Renal cortical epithelial cell (primary cell): ENCODE measurements at regions not wholly inside any gene's neighbourhood (a gene's known extent, or its start where the extent isn't known, plus 50 kb on each side); places are given as distances from the start of the nearest gene placed in this dataset.
A peak's percentile ranks its signal among the peaks of the same experiment; 100 is the strongest.
"Not testable (repeated sequence)": the region's sequence is repeated elsewhere in the genome, so short reads cannot be mapped to it uniquely, and the experiment has no call there.

Experiments used
- DNase-seq: peaks from one replicate; pipeline ENCODE4 v3.0.0-alpha.2; 2011; ENCODE audit warnings: low read depth

DNA sequence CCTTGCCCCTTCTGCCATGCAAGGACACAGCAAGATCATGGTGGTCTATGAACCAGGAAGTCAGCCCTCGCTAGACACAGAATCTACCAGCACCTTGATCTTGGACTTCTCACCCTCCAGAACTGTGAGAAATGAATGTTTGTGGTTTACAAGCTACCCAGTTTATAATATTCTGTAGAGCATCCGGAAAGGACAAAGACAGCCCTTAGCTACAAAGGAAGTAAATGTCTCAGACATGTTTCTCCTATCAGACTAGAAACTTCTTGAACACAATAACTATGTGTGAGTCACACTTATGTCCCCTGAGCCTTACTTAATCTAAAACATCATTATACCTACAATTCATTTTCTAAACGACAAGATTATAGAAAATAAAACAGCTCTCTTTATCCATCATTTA, 176.7 kb downstream of the KLHL28 start:
- DNase-seq, result no peak

DNA sequence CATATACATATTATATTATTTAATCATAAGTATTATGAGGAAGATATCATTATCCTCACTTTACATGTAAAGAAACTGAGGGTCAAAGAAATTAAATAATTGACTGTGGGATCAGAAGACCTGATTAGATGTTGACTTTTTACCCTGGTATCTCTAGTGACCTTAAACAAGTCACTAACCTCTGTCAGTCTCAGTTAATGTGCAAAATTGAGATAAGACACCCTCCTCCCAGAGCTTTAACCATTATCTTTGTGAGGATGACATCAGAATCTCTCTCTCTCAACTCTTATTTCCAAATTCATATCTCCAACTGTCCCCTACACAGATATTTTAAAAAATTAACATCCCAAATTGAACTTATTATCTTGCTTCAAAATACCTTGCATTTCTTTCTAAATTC, 177.8 kb downstream of the KLHL28 start:
- DNase-seq, result no peak

DNA sequence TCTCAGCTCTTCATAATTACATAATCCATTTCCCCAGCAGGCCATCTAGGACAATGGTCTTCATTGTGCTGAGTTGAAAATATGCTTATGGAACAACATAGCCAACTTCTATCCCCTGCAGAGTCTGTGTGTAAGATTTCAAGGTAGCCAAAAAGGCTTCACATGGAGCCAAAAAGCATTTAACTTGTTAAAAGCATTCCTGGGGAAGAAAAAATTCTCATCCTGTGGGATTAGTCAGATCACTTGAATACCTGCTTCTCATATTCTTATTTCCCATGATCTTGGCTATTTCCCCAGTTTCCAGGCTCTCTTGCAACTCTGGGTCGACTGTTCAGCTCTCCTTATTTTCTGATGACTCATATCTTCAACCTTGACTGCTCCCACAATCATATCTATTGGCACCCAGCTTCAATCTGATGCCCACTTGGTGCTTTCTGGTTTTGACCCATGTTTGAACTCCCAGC, 178.9 kb downstream of the KLHL28 start:
- peak; percentile 28 for DNase-seq

DNA sequence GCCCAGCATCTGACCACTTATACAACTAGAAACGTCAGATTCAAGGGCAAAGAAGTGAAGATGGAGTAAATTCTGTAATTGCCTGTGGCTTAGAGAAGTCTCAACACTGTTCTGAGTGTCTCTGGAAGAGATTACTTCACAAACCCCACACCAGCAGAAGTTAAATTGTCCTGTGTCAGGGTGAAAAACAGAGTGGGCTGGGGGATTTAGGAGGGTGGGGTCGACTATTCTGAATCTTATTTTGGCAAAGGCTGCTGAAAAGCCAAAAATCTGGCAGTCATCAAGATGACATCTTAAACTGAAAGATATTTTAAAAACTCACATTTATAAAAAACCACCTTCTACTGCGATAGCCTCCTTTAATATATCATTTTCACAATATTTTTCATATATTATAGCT, 180.8 kb downstream of the KLHL28 start:
- DNase-seq, result no peak

DNA sequence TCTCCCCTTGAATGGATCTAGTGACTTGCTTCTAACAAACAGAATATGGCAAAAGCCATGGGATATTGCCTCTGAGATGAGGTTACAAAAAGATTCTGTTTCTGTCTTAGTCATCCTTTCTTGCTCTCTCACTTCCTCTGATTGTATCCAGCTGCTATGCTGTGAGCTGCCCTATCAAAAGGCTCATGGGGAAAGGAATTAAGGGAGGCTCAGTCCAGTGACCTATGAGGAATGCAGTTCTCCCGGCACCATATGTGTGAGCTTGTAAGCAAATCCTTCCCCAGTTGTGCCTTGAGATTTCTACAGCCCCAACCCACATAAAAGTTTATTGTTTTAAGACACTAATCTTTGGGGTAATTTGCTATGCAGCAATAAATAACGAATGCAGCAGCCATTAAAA, 183.1 kb downstream of the KLHL28 start:
- DNase-seq, result peak; percentile 10

DNA sequence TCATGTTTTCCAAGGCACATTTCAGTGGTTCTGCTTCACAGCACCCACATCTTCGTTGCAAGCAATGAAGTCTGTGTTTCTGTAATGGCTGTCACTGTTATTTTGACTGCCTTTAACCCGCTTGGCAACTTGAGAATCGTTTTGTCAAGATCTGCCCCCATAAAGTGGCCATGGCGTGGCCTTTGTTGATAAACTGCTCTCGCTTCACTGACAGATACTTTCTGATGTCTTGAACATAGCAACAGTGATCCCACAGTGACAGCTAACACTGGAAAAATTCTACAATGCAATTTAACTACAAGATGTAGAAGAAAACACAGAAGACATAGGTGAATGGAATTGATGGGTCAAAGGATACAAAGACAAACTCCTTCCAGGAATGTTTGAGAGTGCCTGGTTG, 184.2 kb downstream of the KLHL28 start:
- no peak for DNase-seq

DNA sequence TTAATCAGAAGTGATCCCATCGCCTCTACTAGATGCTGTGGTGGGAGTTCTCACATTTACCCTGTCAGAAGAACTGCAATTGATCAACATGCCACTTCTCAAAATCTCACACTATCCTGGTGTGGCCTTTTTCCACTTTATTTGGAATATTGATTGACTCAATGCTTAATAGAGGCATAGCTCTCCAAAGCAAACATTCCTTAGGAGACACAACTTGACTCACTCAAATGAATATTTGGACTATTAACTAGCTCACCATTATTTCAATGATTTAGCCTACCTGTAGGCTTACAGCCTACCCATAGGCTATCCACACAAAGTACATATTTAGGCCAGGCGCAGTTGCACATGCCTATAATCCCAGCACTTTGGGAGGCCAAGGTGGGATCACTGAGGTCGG, 186.5 kb downstream of the KLHL28 start:
- no peak for DNase-seq

DNA sequence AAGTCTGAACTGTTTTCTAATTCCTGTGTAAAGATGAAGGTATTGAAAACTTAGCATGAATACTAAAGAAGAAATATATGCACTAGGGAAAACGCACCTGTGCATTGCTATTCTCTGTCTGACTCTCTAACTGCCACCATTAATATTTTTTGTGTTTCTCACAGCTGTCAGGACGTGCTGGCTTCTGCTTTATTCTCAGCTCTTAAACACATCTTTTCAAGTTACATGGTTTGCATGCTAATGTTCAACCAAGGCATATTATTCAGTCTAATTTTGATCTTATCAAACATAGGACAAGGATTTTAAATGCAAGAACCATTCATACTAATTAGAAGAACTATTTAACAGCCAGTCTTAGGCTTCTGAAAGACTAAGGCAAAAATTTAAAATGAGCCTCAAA, 187.4 kb downstream of the KLHL28 start:
- DNase-seq, result no peak

DNA sequence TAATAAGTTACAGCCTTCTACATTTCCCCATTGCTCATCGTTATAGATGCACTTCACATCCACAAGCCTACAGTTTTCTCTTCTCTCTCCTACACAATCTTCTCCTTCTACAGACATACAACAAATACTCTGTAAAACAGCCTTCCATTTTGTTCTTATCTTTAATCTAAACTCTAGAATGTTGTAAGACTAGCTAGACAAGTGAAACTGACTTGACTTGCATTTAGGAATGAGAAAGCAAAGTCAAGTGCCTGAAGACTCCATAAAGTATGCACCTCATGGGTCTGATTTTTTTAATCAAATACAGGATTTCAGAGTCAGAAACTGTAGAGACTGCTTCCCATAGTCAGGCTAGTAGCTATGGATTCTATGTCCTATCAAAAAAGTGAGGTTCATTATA, 190.3 kb downstream of the KLHL28 start:
- no peak for DNase-seq

DNA sequence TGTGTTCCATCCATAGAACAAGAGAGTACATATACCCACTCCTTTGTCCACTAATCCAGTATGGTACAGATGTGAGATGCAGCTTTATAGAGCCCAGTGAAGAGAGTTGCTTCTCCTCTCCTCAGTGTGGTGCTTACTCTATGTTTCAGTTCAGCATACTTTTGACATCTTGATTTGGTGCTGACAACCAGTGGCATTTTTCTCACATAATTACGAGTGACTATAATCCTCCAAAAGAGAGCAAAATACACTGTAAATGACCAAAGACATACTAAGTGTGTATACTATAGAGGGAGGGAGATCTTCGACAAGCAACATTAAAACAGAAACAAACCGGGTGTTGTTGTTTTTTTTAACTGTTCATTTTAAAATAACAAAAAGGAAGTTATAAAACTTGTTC, 191.5 kb downstream of the KLHL28 start:
- no peak for DNase-seq

DNA sequence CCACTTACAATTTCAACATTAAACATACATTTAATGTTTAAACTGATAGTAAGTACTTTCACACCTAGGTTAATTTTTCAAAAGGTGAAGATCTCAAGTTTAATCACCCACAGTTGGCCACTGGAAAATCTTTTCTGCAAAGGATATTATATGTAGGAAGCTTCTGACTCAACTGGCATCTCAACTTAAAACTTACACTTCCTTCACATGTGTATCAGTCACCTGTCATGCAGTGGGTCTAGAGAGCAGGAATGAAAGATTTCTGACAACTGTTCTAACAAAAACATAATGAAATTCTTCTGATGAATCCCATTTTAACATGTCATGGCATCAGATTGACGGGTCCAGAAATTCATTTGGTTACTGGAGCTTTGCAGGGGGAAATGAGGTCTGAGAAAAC, 192.8 kb downstream of the KLHL28 start:
- DNase-seq, result no peak

DNA sequence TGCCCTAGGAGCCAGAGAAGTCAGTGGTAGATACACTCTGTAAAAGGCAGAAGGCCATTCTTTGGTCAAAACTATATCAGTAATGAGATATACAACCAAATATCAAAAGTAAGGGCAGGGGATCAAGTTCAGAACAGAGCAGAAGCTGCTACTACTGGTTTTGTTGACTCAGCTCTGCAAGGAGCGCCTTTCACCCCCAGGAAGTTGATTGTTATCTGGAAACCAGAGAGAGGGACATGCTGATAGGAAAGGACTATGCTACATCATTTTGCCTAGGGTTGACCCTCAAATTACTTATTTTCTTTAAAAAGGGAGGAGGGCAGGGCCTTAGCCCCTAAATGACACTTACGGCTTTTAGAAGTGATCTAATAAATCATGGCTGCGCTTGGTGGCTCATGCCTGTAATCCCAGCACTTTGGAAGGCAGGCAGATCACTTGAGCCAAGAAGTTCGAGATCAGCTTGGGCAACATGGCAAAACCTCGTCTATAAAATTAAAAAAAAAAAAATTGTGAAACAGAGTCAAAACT, 194.0 kb downstream of the KLHL28 start:
- DNase-seq, result no peak

DNA sequence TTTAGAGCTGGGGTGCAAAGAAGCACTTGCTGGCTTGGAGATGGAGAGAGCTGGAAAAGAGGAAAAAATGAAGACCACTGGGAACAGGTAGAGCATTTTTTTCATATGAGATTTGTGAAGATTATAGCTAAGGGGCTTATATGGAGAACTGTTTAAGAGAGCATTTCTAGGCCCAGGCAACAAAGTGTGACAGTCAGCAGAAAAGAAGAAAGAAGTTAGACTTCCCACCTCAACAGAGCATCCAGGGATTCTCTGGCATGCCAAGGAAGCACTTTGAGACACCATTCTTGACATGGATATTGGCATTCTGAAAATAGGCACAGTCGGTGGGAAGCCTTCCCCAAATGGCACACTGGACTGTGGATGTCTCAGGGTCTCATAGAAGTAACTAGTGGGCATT, 195.5 kb downstream of the KLHL28 start:
- no peak for DNase-seq

DNA sequence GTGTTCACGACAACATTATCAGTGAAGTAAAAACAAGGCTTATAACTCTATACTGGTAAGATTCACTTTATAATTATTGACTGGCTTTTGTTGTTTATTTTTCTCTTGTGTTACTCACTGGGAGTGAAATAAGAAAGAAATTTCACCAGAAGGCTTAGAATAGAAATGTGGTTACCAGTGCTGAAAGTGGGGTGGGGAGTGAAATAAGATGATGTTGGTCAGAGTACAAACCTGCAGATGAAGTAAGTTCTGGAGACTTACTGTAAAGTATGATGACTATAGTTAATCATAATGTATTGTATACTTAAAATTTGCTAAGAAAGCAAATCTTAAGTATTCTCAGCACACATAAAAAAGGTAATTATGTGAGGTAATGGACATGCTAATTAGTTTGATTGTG, 198.4 kb downstream of the KLHL28 start:
- no peak for DNase-seq

DNA sequence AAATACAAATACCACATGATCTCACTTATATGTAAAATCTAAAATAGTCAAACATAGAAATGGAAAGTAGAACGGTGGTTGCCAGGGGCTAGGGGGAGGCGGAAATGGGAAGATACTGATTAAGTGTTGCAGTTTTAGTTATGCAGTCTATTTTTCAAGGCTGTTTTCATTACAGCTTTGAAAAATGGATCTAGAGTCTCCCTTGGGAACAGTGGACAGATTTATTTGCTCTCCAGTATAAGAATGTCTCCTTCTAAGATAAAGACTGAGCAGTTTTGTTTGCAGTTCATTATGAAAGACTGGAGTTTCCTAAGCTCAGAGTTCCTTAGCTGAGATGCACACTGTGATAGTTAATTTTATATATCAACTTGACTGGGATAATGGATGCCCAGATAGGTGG, 202.5 kb downstream of the KLHL28 start:
- no peak for DNase-seq

DNA sequence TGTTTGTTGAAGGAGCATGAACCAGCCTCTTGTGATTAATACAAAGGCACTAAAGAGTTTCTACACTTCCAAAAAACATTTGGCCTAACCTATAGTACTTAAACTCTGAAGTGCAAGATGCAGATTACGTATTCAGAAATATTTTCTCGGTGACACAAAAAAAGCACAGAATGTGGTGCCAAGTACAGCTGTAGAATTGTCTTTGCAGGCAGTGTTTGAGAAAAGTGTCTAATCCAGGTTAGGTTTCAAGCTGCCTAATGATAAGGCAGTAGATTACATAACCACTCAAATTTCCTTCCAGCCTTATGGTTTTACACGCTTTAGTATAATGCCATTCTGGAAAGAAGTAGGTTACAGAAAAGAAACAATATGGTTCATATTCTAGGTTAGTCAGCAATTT, 205.2 kb downstream of the KLHL28 start:
- DNase-seq, result no peak

DNA sequence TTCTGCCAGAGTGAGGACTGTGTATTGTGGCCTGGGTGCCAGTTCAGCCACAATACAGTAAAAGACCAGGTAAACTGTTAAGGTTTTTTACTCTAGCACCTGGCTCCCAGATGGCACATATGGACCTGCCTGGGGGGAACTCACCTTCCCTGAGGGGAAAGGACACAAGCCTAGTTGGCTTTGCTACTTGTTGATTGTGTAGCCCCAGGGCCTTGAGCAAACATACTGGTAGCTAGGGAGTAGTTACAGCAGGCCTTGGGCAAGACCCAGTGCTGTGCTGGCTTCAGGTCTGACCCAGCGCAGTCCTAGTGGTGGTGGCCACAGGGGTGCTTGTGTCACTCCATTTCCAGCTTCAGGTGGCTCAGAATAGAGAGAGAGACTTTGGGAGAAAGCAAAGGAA, 216.4 kb downstream of the KLHL28 start:
- no peak for DNase-seq

DNA sequence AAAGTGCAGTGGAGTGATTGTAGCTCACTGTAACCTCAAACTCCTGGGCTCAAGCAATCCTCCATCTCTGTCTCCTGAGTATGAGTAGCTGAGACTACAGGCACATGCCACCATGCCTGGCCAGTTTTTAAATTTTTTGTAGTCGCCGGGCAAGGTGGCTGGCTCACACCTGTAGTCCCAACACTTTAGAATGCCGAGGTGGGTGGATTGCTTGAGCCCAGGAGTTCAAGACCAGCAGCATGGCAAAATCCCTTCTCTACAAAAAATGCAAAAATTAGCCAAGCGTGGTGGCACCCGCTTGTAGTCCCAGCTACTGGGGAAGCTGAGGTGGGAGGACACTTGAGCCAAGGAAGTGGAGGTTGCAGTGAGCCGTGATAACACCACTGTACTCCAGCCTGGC, 219.5 kb downstream of the KLHL28 start:
- no peak for DNase-seq

DNA sequence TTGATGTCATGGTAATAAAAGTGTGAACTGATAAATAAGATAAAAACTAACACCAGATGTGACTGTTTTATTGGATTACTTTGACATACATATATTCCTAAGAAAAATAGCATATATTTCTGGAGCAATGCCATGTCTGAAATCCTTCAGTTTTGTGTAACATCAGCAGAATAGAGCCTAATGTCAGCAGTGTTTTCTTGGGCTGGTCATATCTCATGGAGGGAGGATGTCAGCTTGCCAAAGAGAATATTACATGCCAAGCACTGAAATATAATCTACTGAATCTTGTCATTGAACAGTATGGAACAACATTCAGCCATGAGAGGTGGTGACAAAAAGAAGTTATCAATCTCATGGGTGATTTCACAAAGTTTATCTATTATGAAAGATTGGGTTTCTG, 220.3 kb downstream of the KLHL28 start:
- DNase-seq, result no peak

DNA sequence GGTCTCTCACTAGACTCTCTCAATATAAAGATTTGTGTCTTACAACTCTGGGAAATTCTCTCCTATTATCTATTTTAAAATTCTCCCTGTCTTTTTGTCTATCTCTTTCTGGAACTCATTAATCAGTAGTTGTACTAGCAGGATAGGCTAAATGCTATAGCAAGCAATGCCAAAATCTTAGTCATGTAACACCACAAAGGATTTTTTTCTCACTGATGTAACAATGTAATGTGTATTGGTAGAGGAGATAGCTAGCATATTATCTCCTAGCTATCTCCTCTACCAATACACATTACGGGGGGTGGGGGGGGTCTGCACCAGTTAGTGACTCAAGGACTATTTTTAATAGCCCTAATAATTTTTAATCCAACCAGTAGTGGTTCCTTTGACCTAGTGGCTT, 225.4 kb downstream of the KLHL28 start:
- DNase-seq, result no peak

DNA sequence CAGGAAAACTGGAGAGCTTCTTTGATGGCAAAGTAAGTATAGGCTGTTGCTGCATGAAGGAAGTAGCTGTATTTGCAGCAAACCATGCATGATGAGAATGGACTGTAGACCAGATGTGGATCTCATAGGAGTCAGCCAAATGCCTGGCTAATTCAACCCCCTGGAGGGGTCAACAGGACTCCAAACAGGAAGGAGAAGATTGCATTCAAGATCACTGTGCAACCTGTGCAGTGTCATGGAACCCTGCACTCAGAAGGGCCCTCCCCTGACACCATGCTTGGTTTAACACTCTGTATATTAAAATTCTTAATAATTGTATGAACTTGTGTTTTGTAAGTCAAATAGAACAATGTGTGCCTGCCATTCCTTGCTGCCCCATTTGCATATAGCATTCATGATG, 225.1 kb upstream of the FSCB start:
- DNase-seq, result no peak

DNA sequence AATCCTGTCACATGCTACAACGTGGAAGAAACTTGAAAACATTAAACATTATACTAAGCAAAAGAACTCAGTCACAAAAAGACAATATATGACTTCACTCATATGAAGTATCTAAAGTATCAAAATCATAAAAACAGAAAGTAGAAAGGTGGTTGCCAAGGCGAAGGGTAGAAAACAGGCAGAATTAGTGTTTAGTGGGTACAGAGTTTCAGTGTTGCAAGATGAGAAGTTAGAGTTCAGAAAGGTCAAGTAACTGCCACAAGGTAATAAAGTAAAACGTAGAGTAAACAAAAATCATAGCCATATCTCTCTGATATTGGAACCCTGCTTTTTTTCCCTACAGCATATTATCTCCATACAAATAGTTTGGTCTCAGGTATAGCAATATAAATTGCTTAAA, 223.8 kb upstream of the FSCB start:
- no peak for DNase-seq

DNA sequence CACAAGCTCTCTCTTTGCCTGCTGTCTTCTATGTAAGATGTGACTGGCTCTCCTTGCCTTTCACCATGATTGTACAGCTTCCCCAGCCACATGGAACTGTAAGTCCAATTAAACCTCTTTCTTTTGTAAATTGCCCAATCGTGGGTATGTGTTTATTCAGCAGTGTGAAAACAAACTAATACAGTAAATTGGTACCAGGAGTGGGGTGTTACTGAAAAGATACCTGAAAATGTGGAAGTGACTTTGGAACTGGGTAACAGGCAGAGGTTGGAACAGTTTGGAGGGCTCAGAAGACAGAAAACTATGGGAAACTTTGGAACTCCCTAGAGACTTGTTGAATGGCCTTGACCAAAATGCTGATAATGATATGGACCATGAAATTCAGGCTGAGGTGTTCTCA, 214.3 kb upstream of the FSCB start:
- not testable (repeated sequence) for DNase-seq

DNA sequence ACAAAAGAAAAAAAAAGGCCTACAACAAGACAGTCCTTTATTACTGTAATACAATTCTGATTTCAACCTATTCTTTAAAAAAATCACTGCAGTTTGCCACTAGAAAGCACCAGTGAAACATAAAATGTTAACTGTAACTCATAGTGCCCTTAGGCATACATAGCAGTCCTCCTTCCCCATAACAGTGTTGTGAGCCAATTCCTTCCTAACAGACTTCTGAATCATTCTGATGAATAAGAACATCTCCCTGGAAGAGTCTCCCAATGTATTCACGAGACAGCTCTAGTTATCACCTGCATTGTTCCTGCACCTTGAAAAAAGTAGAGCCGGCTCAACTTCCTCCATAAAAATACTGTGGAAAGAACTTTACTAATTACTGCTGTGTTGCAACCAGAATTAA, 213.6 kb upstream of the FSCB start:
- DNase-seq, result no peak
